Activated T-cell treated with anti-CD3 and anti-CD28 coated beads for 48 hours (primary cell): ENCODE measurements at regions not wholly inside any gene's neighbourhood (a gene's known extent, or its start where the extent isn't known, plus 50 kb on each side); places are given as distances from the start of the nearest gene placed in this dataset.

Experiments
- DNase-seq: peaks from one replicate; pipeline ENCODE4 v3.0.0-alpha.2; 2020; ENCODE audit warnings: low read depth

GRCh38 chr2:52857722-52858121 is 909.9 kb upstream of the CHAC2 start:
- DNase-seq = no peak

DNA sequence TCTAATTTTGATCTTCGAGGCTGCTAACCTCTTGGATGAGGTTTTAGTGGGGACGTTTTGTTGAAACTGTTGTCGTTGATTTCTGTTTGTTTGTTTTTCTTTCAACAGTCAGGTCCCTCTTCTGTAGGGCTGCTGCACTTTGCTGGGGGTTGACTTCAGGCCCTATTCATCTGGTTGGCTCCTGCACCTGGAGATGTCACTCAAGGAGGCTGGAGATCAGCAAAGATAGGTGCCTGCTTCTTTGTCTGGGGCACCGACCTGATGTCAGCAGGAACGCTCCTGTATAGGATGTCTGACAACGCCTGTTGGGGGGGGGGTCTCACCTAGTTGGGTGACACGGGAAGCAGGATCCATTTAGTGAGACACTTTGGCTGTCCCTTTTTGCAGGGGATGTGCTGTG is 915.6 kb upstream of the CHAC2 start:
- DNase-seq = no peak

GRCh38 chr2:52844701-52845423 is 922.7 kb upstream of the CHAC2 start:
- DNase-seq = no peak

- DNase-seq = no peak
These were observed 931.7 kb upstream of the CHAC2 start for GRCh38 chr2:52835909-52836308.

GRCh38 chr2:52831216-52831615 is 936.4 kb upstream of the CHAC2 start:
- no peak for DNase-seq

DNA sequence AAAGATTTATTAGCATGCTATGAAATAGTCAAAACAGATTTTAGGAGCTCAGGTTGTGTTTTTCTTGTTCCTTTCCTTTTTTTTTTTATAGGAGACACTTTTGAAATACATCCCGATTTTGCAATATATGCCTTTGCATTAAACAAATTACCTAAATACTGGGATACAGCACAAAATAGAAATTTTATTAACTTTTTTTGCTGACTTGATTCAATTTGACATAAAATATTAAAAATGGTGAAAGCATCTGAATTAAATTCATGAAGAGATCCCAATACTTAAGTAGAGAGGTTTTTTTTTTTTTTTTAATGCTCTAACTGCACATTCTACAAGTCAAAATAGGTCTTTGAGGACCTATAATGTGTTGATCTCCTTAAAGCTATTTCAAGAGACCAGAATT is 939.5 kb upstream of the CHAC2 start:
- DNase-seq = no peak

DNA sequence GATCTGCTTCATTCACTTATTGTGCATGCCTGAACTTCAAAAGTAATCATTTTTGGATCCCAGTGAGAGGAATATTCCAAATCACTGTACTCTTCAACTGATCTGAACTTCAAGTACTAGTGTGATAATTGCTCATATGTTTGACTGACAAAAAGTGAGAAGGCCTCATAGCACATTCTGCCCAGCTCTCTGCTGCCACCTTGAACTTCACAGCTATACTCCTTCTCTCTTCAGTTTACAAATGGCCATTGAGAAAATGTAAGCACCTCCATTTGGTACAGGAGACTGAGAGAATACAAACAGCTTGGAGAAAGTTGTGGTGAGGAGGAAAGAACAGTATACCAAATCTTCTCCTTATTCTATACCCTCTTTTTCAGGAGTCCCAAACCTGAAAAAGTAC is 946.0 kb upstream of the CHAC2 start:
- no peak for DNase-seq

DNA sequence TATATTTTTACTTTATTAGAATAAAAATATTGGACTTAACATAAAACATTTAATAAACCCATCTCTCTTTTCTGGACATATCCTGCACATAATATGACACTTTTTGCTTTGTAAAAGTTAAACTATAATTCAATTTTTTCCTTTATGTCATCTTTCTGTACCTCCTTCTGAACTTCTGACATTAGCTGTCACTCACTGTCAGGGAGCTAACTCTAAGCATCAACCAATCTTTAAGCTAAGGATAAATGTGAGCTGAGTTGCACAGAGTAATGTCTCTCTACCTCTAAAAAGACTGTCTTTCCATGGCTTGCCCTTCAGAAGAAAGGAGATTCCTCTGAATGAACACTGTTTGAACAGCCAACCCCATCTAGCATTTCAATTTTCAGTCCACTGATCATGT is 948.6 kb upstream of the CHAC2 start:
- DNase-seq = no peak

DNA sequence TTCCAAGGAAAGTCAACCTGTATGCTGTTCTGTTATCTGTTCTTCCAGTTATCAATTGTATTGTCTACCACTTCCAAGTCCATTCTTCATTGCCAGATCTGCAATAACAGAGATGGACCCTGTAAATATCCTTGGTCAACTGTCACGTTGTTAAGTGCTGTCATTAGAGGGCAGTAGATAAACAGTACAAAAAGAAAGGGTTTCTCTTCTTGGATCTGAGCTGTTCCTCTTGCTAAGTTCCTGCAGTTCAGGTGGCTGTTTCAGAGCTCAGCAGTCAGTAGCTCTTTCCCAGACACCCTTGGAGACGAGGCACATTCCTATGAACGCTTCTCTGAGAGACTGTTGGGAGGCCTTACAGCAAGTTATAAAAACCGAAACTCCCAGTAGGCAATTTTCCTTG is 957.1 kb upstream of the CHAC2 start:
- no peak for DNase-seq

- DNase-seq = no peak
These were observed 961.6 kb upstream of the CHAC2 start for GRCh38 chr2:52805901-52806410.

- no peak for DNase-seq
These were observed 973.0 kb upstream of the CHAC2 start for GRCh38 chr2:52794581-52794980.

DNA sequence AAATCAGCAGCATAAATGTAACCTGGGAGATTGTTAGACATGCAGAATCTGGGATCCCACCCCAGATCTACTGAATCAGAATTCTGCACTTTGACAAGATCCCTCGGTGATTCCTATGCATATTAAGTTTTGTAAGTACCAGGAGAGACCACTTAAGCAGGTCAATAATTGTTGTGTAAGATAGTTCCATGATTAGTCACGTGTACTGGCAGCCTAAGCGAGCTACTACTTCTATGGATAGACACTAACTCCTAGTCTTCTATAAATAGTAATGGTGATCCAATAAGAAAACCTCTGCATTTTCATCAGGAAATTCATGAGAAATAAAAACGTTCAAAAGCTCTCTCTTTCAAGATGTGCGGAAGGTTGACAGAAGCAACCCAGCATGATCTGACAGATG is 988.2 kb upstream of the CHAC2 start:
- DNase-seq = no peak

GRCh38 chr2:52776571-52776970 is 991.0 kb upstream of the CHAC2 start:
- DNase-seq = no peak

DNA sequence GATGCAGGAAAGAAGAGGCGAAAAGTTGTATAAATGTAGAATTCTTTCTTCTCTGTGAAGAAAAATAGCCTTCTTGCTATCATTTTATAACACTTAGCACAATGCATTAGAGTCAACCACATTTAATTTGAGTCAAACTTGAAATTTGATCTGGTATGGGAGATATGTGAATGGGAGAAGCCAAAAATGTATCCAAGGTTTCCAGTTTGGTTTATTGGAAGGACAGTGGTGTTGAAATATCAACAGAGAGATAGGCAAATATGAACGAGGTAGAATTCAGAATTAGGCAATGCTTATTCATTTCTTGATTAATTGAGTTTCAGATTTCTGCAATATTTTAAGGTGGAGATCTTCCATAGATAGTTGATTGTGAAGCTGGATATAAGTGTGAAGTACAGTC is 991.9 kb upstream of the CHAC2 start:
- DNase-seq = no peak

DNA sequence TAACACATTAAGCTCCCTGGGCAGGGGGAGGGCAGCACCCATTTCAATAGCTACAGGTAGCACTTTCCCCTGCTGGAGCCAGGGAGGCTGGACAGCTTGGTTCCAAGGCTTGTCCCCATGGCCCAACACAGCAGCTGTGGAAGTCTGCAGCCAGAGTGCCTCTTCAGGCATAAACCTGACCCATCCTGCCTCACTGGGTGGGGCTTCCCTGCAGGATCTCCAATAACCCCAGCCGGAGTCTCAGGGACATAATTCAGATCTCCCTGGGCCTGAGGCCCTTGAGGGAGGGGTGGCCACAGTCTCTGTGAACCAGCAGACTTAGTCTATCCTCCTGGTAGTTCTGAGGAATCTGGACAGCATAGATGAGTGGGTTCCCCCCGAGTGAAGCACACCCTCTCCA is 1001.9 kb upstream of the CHAC2 start:
- no peak for DNase-seq

DNA sequence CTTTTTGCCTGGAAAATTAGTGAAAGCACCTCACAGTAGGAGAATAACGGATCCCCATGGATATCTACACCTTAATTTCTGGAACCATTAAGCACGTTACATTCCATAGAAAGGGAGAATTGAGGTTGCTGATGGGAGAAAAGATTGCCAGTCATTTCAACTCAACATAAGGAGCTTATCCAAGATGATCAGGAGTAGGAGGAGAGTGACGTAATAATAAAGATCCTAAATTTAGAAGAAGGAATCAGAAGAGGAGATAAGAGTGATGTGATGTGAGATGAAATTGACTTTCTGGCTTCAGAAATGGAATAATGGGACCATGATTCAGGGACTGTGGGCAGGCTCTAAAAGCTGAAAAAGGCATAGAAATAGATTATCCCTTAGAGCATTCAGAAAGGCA is 1017.8 kb upstream of the CHAC2 start:
- DNase-seq = no peak

DNA sequence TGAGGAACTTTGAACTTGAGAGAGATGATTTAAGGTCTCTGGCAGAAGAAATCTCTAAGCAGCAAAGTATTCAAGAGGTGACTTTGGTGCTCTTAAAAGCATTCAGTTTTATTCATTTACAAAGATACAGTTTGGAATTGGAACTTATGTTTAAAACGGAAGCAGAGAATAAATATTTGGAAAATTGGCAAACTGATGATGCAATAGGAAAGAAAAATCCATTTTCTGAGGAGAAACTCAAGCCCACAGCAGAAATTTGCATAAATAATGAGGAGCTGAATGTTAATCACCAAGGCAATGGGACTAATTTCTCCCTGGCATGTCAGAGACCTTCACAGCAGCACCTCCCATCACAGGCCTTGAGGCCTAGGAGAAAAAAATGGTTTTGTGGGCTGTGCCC is 1022.5 kb upstream of the CHAC2 start:
- DNase-seq = no peak

DNA sequence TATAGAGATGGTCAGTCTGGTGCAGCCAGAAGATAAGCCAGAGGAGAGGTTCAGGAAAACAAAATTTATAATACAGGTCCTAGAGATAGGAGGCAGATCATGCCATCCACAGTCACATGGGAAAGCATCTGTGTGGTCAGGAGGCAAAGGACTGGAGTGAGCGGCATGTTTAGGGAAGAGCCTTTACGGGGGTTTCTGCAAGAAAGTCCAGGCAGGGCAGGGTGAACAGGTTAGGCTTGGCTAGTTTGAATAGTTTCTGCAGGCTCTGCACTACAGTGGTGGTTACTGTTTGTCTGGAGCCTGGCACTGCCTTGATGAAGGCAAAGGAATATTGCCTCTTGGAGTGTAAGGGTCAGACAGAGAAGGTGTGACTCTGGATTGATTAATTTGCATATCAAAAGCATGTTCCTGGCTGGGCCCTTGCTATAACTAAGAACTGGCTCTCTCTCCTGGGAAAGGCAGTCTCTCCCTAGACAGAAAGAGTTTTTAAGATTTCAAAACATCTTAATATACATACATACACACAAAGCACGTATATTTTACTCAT is 1034.7 kb upstream of the CHAC2 start:
- DNase-seq = no peak

DNA sequence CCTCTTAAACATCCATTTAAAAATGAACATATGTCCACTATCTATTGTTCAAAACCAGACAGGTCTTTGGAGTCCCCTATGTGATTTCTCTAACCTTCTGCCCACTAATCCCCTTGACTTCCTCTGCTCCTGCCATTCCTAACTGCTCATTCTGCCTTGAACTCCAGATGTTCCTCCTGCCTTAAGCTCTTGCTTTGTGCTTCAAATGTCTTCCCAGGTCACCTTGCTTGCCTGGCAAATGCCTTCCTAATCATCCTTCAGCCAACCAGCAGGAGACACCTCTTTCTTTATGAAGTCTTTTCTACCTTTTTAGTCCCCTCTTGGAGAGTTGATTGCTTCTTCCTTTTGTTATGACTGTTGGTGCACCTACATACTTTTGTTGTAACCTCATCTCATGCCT is 1043.0 kb upstream of the CHAC2 start:
- DNase-seq = no peak

GRCh38 chr2:52717836-52718235 is 1049.8 kb upstream of the CHAC2 start:
- no peak for DNase-seq

DNA sequence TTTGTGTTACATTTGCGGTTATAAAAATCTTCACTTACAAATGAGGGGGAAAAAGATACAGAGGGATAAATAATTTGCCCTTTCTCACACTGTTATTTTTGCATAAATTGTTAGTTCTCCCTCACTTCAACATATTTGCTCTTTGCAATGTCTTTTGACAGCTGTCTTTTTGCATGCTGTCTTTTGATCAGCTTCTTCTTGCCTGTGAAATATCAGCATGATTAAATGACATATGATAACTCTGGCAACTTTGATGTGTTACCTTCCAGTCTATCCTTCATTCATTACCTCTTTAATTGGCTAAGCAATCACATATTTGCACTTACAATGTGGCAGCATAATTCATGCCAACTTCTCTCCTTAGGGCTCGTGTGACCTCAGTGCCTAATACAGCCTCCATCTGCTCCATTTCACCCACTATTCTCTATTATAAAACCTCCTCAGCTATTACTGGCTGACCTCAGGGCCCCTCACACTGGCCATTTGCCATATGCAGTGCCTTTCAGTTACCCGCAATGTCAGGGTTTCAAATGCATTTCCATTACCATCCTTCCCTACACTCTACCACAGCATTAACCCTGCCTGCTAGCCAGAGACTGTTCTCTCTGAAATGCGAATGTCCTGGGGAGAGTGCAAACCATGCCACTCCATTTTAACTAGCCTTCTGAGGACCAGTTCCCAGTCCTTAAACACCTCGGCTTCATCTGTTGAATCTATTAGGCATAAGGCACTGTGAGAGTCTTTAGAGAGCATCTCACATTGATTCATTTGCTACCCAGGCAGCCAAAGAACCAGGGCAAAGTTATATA is 1056.6 kb upstream of the CHAC2 start:
- DNase-seq = no peak

DNA sequence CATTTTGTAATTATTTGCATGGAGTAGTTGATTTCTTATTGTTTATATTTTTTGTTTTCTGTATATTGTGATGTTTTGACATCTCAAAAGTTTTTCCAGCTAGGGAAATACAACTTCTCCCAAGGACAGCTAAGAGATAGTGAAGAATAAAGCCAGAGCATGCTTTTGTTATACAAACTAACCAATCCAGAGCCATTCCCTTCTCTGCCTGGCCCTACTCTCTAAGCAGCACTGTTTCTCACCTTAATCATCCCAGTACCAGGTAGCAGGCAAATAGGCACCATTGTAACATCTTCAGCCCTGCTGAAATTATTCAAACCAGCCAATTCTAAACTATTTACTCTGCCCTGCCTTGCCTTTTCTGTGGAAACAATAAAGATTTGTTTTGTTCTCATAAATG is 1063.4 kb upstream of the CHAC2 start:
- no peak for DNase-seq

DNA sequence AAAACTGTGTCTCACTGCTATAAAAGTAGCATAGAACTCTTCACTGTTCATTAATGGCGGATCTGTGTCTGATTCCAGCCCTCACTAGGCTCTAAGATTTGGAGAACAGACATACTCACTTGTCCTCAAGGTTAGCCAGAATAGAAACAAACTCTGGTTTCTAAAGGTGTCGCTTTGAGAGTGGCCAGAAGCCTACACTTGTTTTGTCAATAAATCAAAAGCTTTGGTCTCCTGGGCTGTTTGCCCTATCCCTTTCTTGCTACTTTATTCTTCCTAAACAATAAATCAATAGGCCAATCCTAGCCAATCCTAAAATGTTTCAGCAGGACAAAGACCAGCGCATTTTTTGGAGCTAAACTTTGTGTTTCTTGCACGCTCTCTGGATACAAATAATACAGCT is 1064.6 kb upstream of the CHAC2 start:
- no peak for DNase-seq
